ENCODE measurements at regions not wholly inside any gene's neighbourhood (a gene's known extent, or its start where the extent isn't known, plus 50 kb on each side); places are given as distances from the start of the nearest gene placed in this dataset.

- TF ChIP-seq ZFYVE20 (CRISPR knock-in tag; IDR thresholded peaks at IDR 0.05; ENCODE audit: borderline replicate concordance, low read depth) (no peak), MIER3 (CRISPR knock-in tag; IDR thresholded peaks at IDR 0.05; ENCODE audit: borderline replicate concordance) (no peak), EED (CRISPR knock-in tag; IDR thresholded peaks at IDR 0.05) (peak; percentile 80; the same call in 1 of the 2 replicates), ZNF33A (CRISPR knock-in tag; IDR thresholded peaks at IDR 0.05; ENCODE audit: borderline replicate concordance) (no peak), CERS6 (CRISPR knock-in tag; IDR thresholded peaks at IDR 0.05) (no peak), ZNF552 (CRISPR knock-in tag; IDR thresholded peaks at IDR 0.05; ENCODE audit: borderline replicate concordance) (0 out of 2 replicates have a peak, but pooled peaks have one; percentile 15), DDIT3 (CRISPR knock-in tag; IDR thresholded peaks at IDR 0.05) (no peak), THAP7 (CRISPR knock-in tag; IDR thresholded peaks at IDR 0.05) (no peak), MAX (IDR thresholded peaks at IDR 0.05) (peak; percentile 78), RFX5 (IDR thresholded peaks at IDR 0.05; ENCODE audit: low read depth, low read length) (no peak), CCAR2 (optimal IDR thresholded peaks at IDR 0.05; ENCODE audit: low read depth, low read length) (no peak), POLR2AphosphoS2 (IDR thresholded peaks at IDR 0.05; ENCODE audit: low read depth, low read length) (no peak), GPN1 (CRISPR knock-in tag; IDR thresholded peaks at IDR 0.05; ENCODE audit: borderline replicate concordance) (no peak), ZNF234 (CRISPR knock-in tag; conservative IDR thresholded peaks at IDR 0.05) (no peak), FOXK1 (CRISPR knock-in tag; IDR thresholded peaks at IDR 0.05; ENCODE audit: borderline replicate concordance, low read depth) (no peak), PRMT3 (CRISPR knock-in tag; IDR thresholded peaks at IDR 0.05; ENCODE audit: borderline replicate concordance, low read depth) (no peak), PAXIP1 (CRISPR knock-in tag; conservative IDR thresholded peaks at IDR 0.05) (no peak), TCF7 (IDR thresholded peaks at IDR 0.05; ENCODE audit: low read depth) (no peak), ZNF441 (CRISPR knock-in tag; IDR thresholded peaks at IDR 0.05; ENCODE audit: borderline replicate concordance) (no peak), ZNF276 (CRISPR knock-in tag; IDR thresholded peaks at IDR 0.05; ENCODE audit: low read depth) (no peak), ZNF598 (CRISPR knock-in tag; IDR thresholded peaks at IDR 0.05; ENCODE audit: borderline replicate concordance) (peak; percentile 61; the same call in 1 of the 2 replicates), KDM3A (CRISPR knock-in tag; IDR thresholded peaks at IDR 0.05; ENCODE audit: low read depth) (no peak)
Observed at GRCh38 chr6:105992315-105992961, 93.7 kb upstream of the PRDM1 start (continued).
